ENCODE measurements at regions not wholly inside any gene's neighbourhood (a gene's known extent, or its start where the extent isn't known, plus 50 kb on each side); places are given as distances from the start of the nearest gene placed in this dataset. TPM values are rescaled to one million over a fixed set of nuclear protein-coding genes. Genes with fewer than 3 reads are reported as not detected.

DNA sequence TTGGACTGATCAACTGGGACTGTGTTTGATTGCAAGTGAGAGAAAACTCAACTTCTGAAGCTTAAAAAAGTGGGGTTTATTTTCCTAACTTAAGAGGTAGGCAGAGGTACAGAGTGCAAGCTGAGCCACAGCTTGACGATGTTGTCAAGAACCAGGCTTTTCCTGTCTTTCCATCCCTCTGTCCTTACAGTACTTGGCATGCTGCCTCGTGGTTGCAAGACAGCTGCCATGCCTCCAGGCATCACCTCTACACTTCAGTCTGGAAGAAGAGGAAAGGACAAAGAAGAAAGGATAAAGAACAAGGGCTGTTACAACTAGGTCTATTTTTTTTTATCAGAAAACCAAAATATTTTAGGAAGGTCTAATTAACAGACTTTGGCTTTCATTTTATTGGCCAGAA is 51.8 kb upstream of the GALNT15 start (continued):
- TF ChIP-seq, protein P1, sequence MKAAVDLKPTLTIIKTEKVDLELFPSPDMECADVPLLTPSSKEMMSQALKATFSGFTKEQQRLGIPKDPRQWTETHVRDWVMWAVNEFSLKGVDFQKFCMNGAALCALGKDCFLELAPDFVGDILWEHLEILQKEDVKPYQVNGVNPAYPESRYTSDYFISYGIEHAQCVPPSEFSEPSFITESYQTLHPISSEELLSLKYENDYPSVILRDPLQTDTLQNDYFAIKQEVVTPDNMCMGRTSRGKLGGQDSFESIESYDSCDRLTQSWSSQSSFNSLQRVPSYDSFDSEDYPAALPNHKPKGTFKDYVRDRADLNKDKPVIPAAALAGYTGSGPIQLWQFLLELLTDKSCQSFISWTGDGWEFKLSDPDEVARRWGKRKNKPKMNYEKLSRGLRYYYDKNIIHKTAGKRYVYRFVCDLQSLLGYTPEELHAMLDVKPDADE (IDR thresholded peaks at IDR 0.05), result no peak
- TF ChIP-seq ZNF331 (CRISPR knock-in tag; IDR thresholded peaks at IDR 0.05; ENCODE audit: low read depth) (no peak), POLR2AphosphoS5 (IDR thresholded peaks at IDR 0.05; ENCODE audit: low read depth) (no peak)

DNA sequence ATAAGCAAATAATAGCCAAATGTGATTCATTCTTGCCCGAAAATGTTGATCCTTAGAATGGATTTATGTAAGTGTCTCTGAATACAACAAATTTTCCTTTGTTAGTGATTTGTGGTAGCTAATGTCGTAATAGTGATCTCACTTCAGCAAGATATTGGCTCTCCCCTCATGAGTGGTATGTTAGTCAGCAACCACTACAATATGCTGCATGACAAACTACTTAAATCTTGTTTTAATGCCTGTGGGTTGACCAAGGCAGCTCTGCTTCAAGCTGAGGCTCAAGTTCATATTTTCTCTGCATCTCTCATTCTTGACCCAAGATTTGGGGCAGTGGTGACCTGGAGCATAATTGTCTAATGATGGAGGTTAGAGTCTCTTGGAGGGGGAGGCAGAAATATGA is 49.8 kb upstream of the GALNT15 start:
- no peaks in the 10 kb centered on the region for H3K79me2 ChIP-seq (replicated peaks; ENCODE audit: insufficient read depth)
- H3K4me2 ChIP-seq, result no peak overlapping the region
- H3F3A ChIP-seq (replicated peaks; ENCODE audit: low read depth), result no peaks in the 10 kb centered on the region
- TF ChIP-seq EZH2 (IDR thresholded peaks at IDR 0.05; ENCODE audit: low read depth, unreplicated experiment) (no peak), STAT1 (IDR thresholded peaks at IDR 0.05; ENCODE audit: unreplicated experiment) (no peak), ZNF331 (CRISPR knock-in tag; IDR thresholded peaks at IDR 0.05; ENCODE audit: low read depth) (no peak), CREB1 (CRISPR knock-in tag; IDR thresholded peaks at IDR 0.05; ENCODE audit: low read depth) (no peak), JUNB (IDR thresholded peaks at IDR 0.05; ENCODE audit: unreplicated experiment) (no peak), ZNF114 (CRISPR knock-in tag; IDR thresholded peaks at IDR 0.05) (no peak)
- TF ChIP-seq, protein P2, sequence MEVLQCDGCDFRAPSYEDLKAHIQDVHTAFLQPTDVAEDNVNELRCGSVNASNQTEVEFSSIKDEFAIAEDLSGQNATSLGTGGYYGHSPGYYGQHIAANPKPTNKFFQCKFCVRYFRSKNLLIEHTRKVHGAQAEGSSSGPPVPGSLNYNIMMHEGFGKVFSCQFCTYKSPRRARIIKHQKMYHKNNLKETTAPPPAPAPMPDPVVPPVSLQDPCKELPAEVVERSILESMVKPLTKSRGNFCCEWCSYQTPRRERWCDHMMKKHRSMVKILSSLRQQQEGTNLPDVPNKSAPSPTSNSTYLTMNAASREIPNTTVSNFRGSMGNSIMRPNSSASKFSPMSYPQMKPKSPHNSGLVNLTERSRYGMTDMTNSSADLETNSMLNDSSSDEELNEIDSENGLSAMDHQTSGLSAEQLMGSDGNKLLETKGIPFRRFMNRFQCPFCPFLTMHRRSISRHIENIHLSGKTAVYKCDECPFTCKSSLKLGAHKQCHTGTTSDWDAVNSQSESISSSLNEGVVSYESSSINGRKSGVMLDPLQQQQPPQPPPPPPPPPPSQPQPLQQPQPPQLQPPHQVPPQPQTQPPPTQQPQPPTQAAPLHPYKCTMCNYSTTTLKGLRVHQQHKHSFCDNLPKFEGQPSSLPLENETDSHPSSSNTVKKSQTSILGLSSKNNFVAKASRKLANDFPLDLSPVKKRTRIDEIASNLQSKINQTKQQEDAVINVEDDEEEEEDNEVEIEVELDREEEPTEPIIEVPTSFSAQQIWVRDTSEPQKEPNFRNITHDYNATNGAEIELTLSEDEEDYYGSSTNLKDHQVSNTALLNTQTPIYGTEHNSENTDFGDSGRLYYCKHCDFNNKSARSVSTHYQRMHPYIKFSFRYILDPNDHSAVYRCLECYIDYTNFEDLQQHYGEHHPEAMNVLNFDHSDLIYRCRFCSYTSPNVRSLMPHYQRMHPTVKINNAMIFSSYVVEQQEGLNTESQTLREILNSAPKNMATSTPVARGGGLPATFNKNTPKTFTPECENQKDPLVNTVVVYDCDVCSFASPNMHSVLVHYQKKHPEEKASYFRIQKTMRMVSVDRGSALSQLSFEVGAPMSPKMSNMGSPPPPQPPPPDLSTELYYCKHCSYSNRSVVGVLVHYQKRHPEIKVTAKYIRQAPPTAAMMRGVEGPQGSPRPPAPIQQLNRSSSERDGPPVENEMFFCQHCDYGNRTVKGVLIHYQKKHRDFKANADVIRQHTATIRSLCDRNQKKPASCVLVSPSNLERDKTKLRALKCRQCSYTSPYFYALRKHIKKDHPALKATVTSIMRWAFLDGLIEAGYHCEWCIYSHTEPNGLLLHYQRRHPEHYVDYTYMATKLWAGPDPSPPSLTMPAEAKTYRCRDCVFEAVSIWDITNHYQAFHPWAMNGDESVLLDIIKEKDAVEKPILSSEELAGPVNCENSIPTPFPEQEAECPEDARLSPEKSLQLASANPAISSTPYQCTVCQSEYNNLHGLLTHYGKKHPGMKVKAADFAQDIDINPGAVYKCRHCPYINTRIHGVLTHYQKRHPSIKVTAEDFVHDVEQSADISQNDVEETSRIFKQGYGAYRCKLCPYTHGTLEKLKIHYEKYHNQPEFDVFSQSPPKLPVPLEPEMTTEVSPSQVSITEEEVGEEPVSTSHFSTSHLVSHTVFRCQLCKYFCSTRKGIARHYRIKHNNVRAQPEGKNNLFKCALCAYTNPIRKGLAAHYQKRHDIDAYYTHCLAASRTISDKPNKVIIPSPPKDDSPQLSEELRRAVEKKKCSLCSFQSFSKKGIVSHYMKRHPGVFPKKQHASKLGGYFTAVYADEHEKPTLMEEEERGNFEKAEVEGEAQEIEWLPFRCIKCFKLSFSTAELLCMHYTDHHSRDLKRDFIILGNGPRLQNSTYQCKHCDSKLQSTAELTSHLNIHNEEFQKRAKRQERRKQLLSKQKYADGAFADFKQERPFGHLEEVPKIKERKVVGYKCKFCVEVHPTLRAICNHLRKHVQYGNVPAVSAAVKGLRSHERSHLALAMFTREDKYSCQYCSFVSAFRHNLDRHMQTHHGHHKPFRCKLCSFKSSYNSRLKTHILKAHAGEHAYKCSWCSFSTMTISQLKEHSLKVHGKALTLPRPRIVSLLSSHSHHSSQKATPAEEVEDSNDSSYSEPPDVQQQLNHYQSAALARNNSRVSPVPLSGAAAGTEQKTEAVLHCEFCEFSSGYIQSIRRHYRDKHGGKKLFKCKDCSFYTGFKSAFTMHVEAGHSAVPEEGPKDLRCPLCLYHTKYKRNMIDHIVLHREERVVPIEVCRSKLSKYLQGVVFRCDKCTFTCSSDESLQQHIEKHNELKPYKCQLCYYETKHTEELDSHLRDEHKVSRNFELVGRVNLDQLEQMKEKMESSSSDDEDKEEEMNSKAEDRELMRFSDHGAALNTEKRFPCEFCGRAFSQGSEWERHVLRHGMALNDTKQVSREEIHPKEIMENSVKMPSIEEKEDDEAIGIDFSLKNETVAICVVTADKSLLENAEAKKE (CRISPR knock-in tag; IDR thresholded peaks at IDR 0.05), result no peak
- peaks cover 2% of the 10 kb centered on the region for H3K27me3 Mint-ChIP-seq (ENCODE audit: insufficient read depth, low read depth, poor library complexity)
- no peaks in the 10 kb centered on the region for H3K36me3 ChIP-seq (ENCODE audit: insufficient read depth)
- H2AFZ ChIP-seq, result no peak overlapping the region
- H3K27ac Mint-ChIP-seq, result no peak overlapping the region
- H3K27me3 ChIP-seq (ENCODE audit: insufficient read depth), result no peaks in the 10 kb centered on the region
- no peak overlapping the region for H3K4me3 Mint-ChIP-seq
- H3K36me3 Mint-ChIP-seq (ENCODE audit: low read depth), result no peaks in the 10 kb centered on the region
- no peaks in the 10 kb centered on the region for H3K4me1 Mint-ChIP-seq
- DNase-seq (ENCODE audit: low spot score) (no peak), ATAC-seq (no peak)
- no peak overlapping the region for H3K27ac ChIP-seq (ENCODE audit: low read depth)
- no peaks in the 10 kb centered on the region for H4K20me1 ChIP-seq (replicated peaks; ENCODE audit: insufficient read depth)
- no peak overlapping the region for H3K4me3 ChIP-seq
- H3K9me3 Mint-ChIP-seq, result no peaks in the 10 kb centered on the region; the same call in 2 of the 3 replicates
- peaks cover 12% of the 10 kb centered on the region; the same call in 1 of the 2 replicates for H3K9me2 ChIP-seq (ENCODE audit: insufficient read depth)
- H3K4me1 ChIP-seq (ENCODE audit: insufficient read depth), result no peaks in the 10 kb centered on the region

MicroRNAs in the stretch of these regions (microRNA counts, 767-probe panel; counts per million panel counts)
- not detected for microRNA hsa-miR-563

Small RNAs in the stretch of these regions (microRNA-seq; reads per million reads assigned to microRNA genes)
- not detected for gene MIR563

Small RNAs in the stretch of these regions (small RNA-seq; reads per million reads assigned to genes)
- not detected for gene MIR563 (ENCODE audit: low replicate concordance)
